HL-60 (cell line): ENCODE measurements at regions not wholly inside any gene's neighbourhood (a gene's known extent, or its start where the extent isn't known, plus 50 kb on each side); places are given as distances from the start of the nearest gene placed in this dataset.

Experiments used
- DNase-seq, 2 experiments: peaks; one replicate each; pipeline ENCODE4 v3.0.0-alpha.2; 2010 to 2020; ENCODE audit warnings: low read depth in 1 of 2, low spot score in 1 of 2
- H3K27ac ChIP-seq: fragments of 250-450 bp; sonication (Bioruptor Pico); replicated peaks from 2 replicates; pipeline ENCODE4 v1.5.1; 2020; ENCODE audit warnings: mild to moderate bottlenecking, moderate library complexity
- H3K27me3 ChIP-seq: fragments of 250-450 bp; sonication (Bioruptor Pico); 2 replicates; pipeline ENCODE4 v1.5.1; 2021; ENCODE audit warnings: mild to moderate bottlenecking, moderate library complexity; ENCODE audit not compliant: insufficient read depth, poor library complexity, severe bottlenecking
- H3K4me3 ChIP-seq: replicated peaks from 2 replicates; pipeline ENCODE4 v1.5.1; 2011; ENCODE audit warnings: mild to moderate bottlenecking, control low read depth, low read length; ENCODE audit not compliant: insufficient read depth
- GABPA ChIP-seq: IDR thresholded peaks from 2 replicates; pipeline ENCODE4 v1.6.1; 2012; ENCODE audit warnings: low read depth
- POLR2AphosphoS5 ChIP-seq: IDR thresholded peaks from 2 replicates; pipeline ENCODE4 v1.6.1; 2012; ENCODE audit warnings: low read depth
- REST ChIP-seq: IDR thresholded peaks from 2 replicates; pipeline ENCODE4 v1.6.1; 2012; ENCODE audit warnings: low read depth; ENCODE audit not compliant: insufficient replicate concordance
- SPI1 ChIP-seq: IDR thresholded peaks from 2 replicates; pipeline ENCODE4 v1.6.1; 2012; ENCODE audit warnings: low read depth, mild to moderate bottlenecking, borderline replicate concordance
- TF ChIP-seq, protein P1 (sequence below): IDR thresholded peaks from one replicate; pipeline ENCODE4 v1.5.1; 2011; ENCODE audit warnings: low read length, control low read depth, inconsistent platforms; ENCODE audit not compliant: insufficient read depth

DNA sequence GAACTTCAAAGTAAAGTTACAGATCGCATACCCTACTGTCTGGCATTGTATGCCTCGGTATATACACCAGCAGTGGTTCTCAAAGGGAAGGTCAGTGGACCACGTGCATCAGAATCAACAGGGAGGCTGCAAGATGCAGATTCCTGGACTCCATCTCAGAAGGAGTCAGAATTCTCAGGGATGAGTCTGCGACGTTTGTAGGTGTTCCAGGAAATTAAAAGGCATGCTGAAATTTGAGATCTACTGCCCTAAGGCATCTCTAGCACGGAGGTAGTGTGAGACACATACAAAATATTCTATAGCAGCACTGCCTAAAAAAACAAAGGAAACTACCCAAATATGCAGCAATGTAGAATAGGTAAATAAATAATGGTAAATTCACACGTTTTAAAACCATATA is 136.8 kb upstream of the BNIP2 start:
- no peaks in the 10 kb centered on the region for H3K27me3 ChIP-seq
- H3K4me3 ChIP-seq = no peak overlapping the region
- TF ChIP-seq REST (no peak), SPI1 (no peak), POLR2AphosphoS5 (no peak), GABPA (no peak)
- TF ChIP-seq, protein P1, sequence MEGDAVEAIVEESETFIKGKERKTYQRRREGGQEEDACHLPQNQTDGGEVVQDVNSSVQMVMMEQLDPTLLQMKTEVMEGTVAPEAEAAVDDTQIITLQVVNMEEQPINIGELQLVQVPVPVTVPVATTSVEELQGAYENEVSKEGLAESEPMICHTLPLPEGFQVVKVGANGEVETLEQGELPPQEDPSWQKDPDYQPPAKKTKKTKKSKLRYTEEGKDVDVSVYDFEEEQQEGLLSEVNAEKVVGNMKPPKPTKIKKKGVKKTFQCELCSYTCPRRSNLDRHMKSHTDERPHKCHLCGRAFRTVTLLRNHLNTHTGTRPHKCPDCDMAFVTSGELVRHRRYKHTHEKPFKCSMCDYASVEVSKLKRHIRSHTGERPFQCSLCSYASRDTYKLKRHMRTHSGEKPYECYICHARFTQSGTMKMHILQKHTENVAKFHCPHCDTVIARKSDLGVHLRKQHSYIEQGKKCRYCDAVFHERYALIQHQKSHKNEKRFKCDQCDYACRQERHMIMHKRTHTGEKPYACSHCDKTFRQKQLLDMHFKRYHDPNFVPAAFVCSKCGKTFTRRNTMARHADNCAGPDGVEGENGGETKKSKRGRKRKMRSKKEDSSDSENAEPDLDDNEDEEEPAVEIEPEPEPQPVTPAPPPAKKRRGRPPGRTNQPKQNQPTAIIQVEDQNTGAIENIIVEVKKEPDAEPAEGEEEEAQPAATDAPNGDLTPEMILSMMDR = no peak
- no peak overlapping the region for H3K27ac ChIP-seq
- no peak for DNase-seq

DNA sequence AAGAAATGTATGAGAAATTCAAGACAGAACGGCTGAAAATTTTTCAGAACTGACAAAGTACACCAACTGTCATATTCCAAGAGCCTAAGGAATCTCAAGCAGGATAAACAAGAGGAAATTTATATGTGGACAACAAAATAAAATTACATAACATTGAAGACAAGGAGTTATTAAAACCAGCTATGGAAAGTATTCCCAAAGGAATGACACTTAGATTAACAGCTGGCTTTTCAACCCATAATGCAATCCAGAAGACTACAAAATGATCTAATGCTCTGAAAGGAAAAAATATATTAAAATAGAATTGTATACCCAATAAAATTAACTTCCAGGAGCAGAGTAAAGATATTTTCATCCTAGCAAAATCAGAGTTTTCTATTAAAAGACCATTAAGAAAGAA is 132.2 kb upstream of the BNIP2 start:
- H3K27ac ChIP-seq = no peak overlapping the region
- no peak for DNase-seq
- no peaks in the 10 kb centered on the region for H3K27me3 ChIP-seq
- no peak for TF ChIP-seq POLR2AphosphoS5
- no peak for TF ChIP-seq SPI1
- TF ChIP-seq GABPA = no peak
- TF ChIP-seq, protein P1 = no peak
- no peak for TF ChIP-seq REST
- no peak overlapping the region for H3K4me3 ChIP-seq

- TF ChIP-seq SPI1 (no peak), REST (no peak), POLR2AphosphoS5 (no peak), GABPA (no peak)
- TF ChIP-seq, protein P1 = no peak
- H3K27ac ChIP-seq = no peak overlapping the region
- H3K4me3 ChIP-seq = no peak overlapping the region
- no peaks in the 10 kb centered on the region for H3K27me3 ChIP-seq
- DNase-seq = no peak
Measured at GRCh38 chr15:59819092-59819491, 130.0 kb upstream of the BNIP2 start.
